ENCODE measurements at regions not wholly inside any gene's neighbourhood (a gene's known extent, or its start where the extent isn't known, plus 50 kb on each side); places are given as distances from the start of the nearest gene placed in this dataset.
A peak's percentile ranks its signal among the peaks of the same experiment; 100 is the strongest.

GRCh38 chr12:84361651-84362551 lies 550.7 kb downstream of the SLC6A15 start:
- no peak for DNase-seq

DNA sequence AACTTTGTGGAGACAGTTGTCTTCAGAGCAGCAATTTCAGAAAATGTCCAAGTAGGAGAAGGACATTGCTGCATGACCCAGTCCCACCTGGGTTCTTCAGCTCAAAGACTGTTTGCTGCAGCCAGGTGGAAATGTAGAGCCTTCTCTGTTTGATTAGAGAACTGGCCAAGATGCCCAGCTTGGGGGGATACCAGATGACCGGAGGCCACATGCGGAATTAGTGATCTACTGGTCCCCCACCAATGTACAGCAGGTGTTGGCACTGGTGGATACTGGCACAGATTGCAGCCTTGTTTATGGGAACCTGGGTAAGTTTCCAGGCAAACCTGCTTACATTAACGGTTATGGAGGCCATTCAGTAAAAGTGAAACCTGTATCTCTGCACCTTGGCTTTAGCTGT lies 555.3 kb downstream of the SLC6A15 start:
- DNase-seq: no peak

DNA sequence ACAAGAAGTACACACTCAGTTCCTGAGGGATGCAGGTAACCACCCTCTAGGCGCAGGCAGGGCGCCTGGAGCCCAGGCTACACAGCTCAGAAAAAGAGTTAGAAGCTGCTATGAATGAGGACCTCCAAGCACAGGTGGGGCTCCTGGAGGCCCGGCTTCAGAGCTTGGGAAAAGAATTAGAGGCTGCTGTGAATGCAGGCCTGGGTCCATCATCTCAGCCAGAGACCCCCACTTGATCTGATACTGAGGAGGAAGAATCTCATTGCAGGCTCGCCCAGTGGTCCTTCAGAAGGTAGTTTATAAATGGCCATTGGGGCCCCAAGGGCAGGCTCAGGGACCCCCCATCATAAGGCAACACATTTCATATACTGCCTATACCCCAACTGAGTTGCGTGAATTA lies 556.4 kb downstream of the SLC6A15 start:
- DNase-seq: no peak

- DNase-seq: no peak
Observed at GRCh38 chr12:84355561-84355960, 557.0 kb downstream of the SLC6A15 start.

- no peak for DNase-seq
Observed at GRCh38 chr12:84348582-84348981, 564.0 kb downstream of the SLC6A15 start.

DNA sequence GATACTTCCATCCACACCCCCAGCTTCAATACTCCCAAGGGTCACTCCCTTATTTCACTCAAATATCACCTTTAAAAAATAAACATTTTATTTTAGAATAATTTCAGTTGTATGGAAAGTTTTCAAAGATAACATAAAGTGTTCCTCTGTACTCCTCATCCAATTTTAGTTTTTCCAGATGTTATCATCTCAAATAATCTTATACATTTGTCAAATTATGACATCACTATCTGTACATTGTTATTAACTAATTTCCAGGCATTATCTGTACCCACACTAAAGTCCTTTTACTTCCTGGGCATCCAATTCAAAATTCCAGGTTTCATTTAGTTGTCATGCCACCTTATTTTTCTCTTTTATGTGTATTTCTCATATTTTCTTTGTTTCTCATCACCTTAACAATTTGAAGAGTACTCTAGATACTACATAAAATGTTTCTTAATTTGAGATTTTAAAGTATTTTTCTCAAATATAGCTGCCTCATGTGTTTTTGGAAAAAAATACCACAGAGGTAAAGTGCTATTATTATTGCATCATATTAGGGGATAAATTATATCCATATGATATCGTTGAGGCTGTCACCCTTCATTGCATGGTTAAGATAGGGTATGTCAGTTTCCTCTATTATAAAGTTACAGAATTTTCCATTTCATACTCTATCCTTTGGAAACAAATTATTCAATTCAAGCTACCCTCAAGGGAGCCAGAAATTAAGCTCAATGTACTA lies 571.0 kb downstream of the SLC6A15 start:
- DNase-seq: no peak

- no peak for DNase-seq
Observed at GRCh38 chr12:84336231-84336630, 576.4 kb downstream of the SLC6A15 start.

DNA sequence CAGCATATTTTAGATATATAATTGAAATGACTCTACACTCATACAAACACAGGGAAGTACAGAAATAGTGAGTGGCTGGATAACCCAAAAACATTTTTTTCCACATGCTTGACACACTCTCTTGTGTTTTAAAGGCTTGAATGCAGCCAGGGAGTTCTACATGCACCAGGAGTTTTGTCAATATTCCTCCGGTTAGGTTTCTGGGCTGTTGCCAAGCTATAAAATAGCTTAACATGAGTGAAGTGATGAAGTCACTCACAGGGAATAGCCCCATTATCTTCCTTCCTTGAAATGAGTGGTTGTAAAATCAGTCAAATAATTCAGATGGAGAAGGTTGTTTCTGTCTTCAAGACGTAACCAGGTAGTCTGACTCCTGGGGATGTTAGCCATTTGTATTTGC lies 582.7 kb downstream of the SLC6A15 start:
- peak; percentile 45 for DNase-seq

DNA sequence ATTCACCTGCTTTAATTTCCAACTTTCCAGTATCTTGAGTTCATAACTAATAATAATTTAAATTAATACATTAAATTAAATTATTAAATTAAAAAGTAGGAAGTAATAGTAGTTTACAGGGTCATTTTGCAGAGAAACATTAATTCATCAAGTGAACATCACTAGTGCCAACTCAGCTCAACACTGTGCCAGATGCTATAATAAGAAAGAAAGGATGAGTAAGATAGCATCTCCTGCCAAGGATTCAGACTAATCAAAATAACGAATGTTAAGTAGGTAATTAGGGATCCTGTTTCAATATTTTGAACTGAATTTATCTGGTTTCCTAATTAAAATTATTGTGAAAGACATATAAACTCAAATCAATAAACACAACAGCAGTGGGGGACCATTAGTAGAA lies 596.7 kb downstream of the SLC6A15 start:
- no peak for DNase-seq

DNA sequence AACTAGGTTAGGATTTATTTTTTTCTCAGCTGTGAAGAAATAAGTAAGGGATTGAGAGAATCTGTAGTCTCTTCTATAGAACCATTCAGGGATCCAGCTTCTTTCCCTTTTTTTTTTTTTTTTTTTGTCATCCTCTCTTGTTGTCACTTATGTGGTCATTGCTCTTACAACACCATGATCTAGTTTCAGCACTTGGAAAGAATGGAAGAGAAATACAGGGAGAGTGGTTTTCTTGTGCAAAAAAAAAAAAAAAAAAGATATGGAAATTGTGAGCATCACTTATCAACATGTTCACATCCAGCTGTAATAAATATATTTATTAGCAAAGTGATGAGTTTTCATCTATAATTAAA lies 599.3 kb downstream of the SLC6A15 start:
- no peak for DNase-seq

- DNase-seq: no peak
Observed at GRCh38 chr12:84308211-84308610, 604.4 kb downstream of the SLC6A15 start.

GRCh38 chr12:84305144-84305543 lies 607.5 kb downstream of the SLC6A15 start:
- DNase-seq: no peak

DNA sequence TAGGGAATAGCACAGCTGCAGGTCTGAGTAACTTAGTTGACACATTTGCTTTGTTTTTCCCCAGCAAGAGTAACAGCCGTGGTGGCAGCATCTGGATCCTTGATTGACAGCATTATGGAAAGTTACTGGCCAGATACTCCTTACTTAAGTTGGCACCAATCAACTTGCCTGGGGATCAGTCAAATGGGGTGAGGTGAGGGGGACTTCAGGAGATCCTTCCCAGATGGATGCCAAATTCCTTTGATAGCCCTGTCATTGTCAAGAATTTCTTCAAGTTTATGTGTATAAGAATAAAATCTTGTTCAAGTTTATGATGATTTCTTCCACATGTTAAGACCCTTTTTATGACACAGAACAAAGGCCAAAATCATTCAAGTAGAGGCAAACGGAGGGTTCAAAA lies 618.4 kb downstream of the SLC6A15 start:
- peak; percentile 31 for DNase-seq

GRCh38 chr12:84290168-84290567 lies 622.4 kb downstream of the SLC6A15 start:
- DNase-seq: no peak

- DNase-seq: no peak
Observed at GRCh38 chr12:84277986-84278385, 634.6 kb downstream of the SLC6A15 start.

- DNase-seq: no peak
Observed at GRCh38 chr12:84276215-84276614, 636.4 kb downstream of the SLC6A15 start.

- DNase-seq: no peak
Observed at GRCh38 chr12:84272324-84272723, 640.3 kb downstream of the SLC6A15 start.

DNA sequence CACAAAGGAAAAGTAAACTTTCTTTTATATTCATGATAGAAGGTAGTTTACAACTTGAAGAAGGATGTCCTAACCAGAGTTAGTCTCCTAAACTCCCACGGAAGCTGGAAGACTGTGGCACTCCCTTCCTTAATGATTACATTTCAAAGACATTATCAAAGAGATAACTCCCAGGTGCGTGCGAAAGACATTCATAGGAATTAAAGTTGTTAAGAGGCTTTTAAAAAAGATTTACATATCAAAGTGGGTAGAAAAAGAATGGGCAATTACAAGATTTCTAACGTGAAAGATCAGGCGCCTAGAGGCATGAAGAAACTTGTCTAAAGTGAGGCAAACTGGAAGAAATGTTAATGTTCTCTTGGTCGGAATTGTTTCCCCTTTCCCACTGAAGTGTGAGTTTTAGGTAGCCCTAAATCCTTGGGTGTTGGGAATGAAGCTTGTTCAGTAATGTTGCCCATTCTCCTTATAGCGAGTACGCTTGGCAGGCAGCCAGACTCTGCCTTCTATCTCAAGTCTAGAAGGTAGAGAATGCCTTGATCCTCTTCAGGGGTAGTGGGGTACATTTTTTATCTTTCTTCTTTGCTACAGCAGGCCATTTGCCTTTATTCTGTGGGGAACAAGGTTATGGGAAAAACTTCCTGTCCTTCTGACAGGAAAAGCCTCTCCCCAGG lies 642.0 kb downstream of the SLC6A15 start:
- DNase-seq: no peak

DNA sequence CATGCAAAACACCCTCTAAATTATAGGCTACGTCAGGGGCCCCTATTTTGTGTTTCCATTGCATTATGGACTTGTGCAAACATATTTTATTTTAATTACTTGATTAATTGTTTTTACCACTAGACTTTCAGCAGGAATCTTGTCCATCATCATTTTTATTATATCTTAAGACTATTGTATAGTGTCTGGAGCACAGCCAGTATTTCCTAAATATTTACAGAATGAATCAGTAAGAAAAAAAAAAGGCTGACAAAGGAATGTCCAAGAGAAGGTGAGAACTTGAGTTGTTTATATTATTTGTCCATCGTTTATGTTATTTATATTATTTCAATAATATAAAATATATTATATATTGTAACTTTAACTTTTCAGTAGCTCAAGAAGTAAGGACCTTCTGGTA lies 664.7 kb downstream of the SLC6A15 start:
- DNase-seq: peak; percentile 6

- no peak for DNase-seq
Observed at GRCh38 chr12:84243686-84244085, 668.9 kb downstream of the SLC6A15 start.

- DNase-seq: peak; percentile 11
Observed at GRCh38 chr12:84222841-84223240, 689.8 kb downstream of the SLC6A15 start.

DNA sequence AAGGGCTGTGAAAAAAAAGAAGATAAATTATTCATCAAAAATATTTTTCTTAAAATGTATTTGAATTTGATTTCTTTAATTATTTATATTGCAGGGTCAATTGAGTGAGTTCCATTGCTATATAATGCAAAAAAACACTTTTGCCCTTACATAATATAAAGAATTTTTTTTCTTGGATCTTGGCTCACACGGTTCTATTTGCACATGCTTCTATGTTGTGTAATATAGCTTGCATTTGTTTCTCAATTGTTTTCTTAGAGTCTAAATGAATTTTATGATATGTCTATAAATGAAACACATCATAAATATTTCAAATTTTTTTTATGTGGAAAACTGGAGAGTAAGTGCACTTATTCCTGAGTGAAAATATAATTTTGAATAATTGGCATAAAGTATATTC lies 694.2 kb downstream of the SLC6A15 start:
- no peak for DNase-seq

DNA sequence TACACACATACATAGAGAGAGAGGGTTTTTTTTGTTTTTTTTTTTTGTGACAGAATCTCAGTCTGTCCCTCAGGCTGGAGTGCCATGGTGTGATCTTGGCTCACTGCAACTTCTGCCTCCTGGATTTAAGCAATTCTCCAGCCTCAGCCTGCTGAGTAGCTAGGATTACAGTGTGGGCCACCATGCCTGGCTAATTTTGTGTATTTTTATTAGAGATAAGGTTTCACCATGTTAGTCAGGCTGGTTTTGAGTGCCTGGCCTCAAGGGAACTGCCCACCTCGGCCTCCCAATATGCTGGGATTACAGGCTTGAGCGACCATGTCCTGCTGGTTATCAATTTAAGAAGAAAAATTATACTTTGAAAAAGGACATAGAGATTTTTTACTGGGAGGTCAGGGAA lies 710.6 kb downstream of the SLC6A15 start:
- DNase-seq: no peak

All from fibroblast of upper back skin (primary cell).